CD8-positive, alpha-beta memory T cell (primary cell): ENCODE measurements at regions not wholly inside any gene's neighbourhood (a gene's known extent, or its start where the extent isn't known, plus 50 kb on each side); places are given as distances from the start of the nearest gene placed in this dataset.

Experiments used
- CTCF ChIA-PET: fragments of 350-600 bp; sonication (Branson Sonifier 250); formaldehyde crosslinking; loops from one replicate; lab custom pipeline; 2021; ENCODE audit warnings: antibody characterized with exemption; lab: Charles Lee
- POLR2A ChIA-PET: fragments of 350-600 bp; sonication (Branson Sonifier 250); formaldehyde crosslinking; loops from one replicate; lab custom pipeline; 2021; ENCODE audit warnings: antibody characterized with exemption; lab: Charles Lee
- DNase-seq, 5 donors: peaks; one replicate each; pipeline versions ENCODE4 v3.0.0 to v3.0.0-alpha.2; 2020 to 2022; ENCODE audit warnings: mixed read lengths in 1 of 5
- H3K27ac ChIP-seq: one replicate; pipeline ENCODE4 v1.7.0; 2013; ENCODE audit warnings: low read depth, mild to moderate bottlenecking, low read length, moderate library complexity
- H3K27me3 ChIP-seq: 2 replicates; pipeline ENCODE4 v1.7.0; 2013; ENCODE audit warnings: low read length, mild to moderate bottlenecking; ENCODE audit not compliant: insufficient read depth, poor library complexity, severe bottlenecking
- H3K36me3 ChIP-seq: 2 replicates; pipeline ENCODE4 v1.7.0; 2013; ENCODE audit warnings: mild to moderate bottlenecking, low read length, moderate library complexity; ENCODE audit not compliant: insufficient read depth
- H3K4me1 ChIP-seq: 2 replicates; pipeline ENCODE4 v1.7.0; 2013; ENCODE audit warnings: mild to moderate bottlenecking, low read length, moderate library complexity; ENCODE audit not compliant: insufficient read depth
- H3K4me3 ChIP-seq: 2 replicates; pipeline ENCODE4 v1.7.0; 2013; ENCODE audit warnings: mild to moderate bottlenecking, low read length
- H3K9me3 ChIP-seq: 2 replicates; pipeline ENCODE4 v1.7.0; 2013; ENCODE audit warnings: mild to moderate bottlenecking, low read length
- H3K27ac Mint-ChIP-seq, 8 donors: one replicate each; pipeline ENCODE4 v1.8.0; 2020 to 2021; ENCODE audit warnings: mixed read lengths in 8 of 8, mild to moderate bottlenecking in 6 of 8, inconsistent platforms in 3 of 8, moderate library complexity in 3 of 8
- H3K27me3 Mint-ChIP-seq, 2 donors: one replicate each; pipeline ENCODE4 v1.8.0; 2020 to 2021; ENCODE audit warnings: mixed read lengths in 2 of 2, mild to moderate bottlenecking in 1 of 2, moderate library complexity in 1 of 2
- H3K36me3 Mint-ChIP-seq, 3 donors: one replicate each; pipeline ENCODE4 v1.8.0; 2020 to 2021; ENCODE audit warnings: mixed read lengths in 3 of 3, inconsistent platforms in 1 of 3, mild to moderate bottlenecking in 1 of 3
- H3K4me1 Mint-ChIP-seq, 3 donors: one replicate each; pipeline ENCODE4 v1.8.0; 2020 to 2021; ENCODE audit warnings: mixed read lengths in 3 of 3, inconsistent platforms in 1 of 3, mild to moderate bottlenecking in 1 of 3
- H3K4me3 Mint-ChIP-seq, 7 donors: one replicate each; pipeline ENCODE4 v1.8.0; 2020 to 2021; ENCODE audit warnings: mixed read lengths in 7 of 7, mild to moderate bottlenecking in 6 of 7, moderate library complexity in 4 of 7, inconsistent platforms in 2 of 7
- H3K9me3 Mint-ChIP-seq, 5 donors: one replicate each; pipeline ENCODE4 v1.8.0; 2020 to 2022; ENCODE audit warnings: mixed read lengths in 5 of 5, mild to moderate bottlenecking in 3 of 5, moderate library complexity in 2 of 5, inconsistent platforms in 1 of 5

DNA sequence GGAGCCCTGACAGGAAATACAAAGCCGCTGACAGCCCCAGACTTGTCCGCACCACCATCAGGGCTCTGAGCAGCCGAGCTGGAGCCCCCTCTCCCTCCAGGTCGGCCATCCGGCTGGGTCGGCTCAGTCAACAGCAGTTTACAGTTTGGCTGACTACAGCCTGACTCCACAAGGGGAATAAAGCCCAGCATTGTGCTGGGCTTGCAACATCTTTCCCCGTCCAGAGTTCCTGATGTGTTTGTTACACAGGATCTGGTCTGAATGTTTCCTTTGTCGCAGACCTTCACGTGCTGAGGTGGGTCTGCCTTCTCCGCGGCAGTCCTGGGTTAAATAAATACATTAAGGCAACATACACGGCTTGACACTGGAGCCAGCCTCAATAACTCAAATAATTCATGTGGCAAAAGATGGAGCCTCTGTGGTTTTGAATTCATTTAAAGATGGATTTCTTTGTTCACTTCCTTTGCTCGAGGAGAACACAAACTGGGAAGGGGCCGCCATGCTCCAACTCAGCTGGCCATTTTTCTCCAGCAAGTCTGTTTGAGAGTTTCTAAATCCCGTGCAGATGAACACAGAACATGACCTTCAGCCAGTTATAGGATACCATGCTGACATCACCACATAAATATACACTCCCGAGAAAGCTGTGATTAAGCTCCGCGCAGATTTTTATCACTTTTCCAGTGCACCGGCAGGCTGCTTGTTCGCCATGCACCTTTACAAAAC is 192.1 kb downstream of the WDR11 start:
- Mint-ChIP-seq H3K9me3 (no peaks in the 10 kb centered on the region), H3K36me3 (no peaks in the 10 kb centered on the region), H3K4me3 (no peak overlapping the region), H3K27me3 (peaks cover 8% of the 10 kb centered on the region in 2 donors), H3K27ac (no peak overlapping the region), H3K4me1 (no peaks in the 10 kb centered on the region)
- Histone ChIP-seq H3K36me3 (no peaks in the 10 kb centered on the region), H3K4me1 (no peaks in the 10 kb centered on the region), H3K4me3 (no peak overlapping the region), H3K27ac (no peak overlapping the region), H3K9me3 (no peaks in the 10 kb centered on the region), H3K27me3 (no peaks in the 10 kb centered on the region)
- CTCF ChIA-PET: no interaction called here
- DNase-seq: no peak
- POLR2A ChIA-PET: no interaction called here

DNA sequence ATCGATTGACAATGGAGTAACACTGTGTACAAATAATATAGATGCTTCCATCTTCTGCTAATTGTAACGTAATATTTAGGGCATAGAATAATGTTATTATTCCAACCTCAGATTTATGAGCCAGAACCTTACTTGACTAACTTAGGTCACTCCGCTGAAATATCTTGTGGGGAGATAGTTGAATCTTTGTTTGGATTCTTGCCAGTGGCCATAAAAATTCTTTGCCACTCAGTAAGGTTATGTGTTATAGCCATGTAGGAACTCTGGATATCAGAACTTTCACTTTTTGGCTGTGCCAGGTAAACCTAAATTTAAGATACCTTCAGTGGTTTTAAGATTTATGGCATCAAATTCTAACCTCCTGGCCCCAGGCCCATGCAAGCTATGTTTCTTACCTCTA is 197.6 kb downstream of the WDR11 start:
- H3K9me3 ChIP-seq: no peaks in the 10 kb centered on the region
- H3K4me1 Mint-ChIP-seq: no peaks in the 10 kb centered on the region
- H3K36me3 ChIP-seq: no peaks in the 10 kb centered on the region
- H3K27me3 Mint-ChIP-seq: peaks cover 3 to 5% of the 10 kb centered on the region in 2 donors
- CTCF ChIA-PET: no interaction called here
- H3K36me3 Mint-ChIP-seq: no peaks in the 10 kb centered on the region
- no peak overlapping the region for H3K4me3 ChIP-seq
- H3K27ac ChIP-seq: no peak overlapping the region
- no peaks in the 10 kb centered on the region for H3K27me3 ChIP-seq
- no peak for DNase-seq
- no peaks in the 10 kb centered on the region for H3K9me3 Mint-ChIP-seq
- H3K4me3 Mint-ChIP-seq: no peak overlapping the region
- H3K27ac Mint-ChIP-seq: no peak overlapping the region
- no peaks in the 10 kb centered on the region for H3K4me1 ChIP-seq
- POLR2A ChIA-PET: no interaction called here

DNA sequence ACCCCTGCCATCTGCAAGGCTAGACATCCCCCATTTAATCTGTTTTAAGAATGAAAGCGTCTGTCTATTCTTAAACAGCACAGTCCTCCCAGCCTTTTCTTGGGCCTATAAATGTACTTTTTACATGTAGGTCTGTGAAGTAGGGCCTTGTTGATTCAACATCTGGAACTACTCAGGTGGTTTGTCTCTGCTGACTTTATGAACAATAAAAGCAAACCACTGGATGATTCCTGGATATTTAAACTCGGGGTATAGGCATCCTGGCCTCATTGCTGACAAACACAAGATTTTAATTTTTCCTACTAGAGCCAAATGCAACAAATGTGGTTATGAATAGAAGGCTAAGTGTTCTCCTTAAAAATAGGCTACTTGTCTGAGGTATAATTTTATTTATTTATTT is 198.3 kb downstream of the WDR11 start:
- Mint-ChIP-seq H3K36me3 (no peaks in the 10 kb centered on the region), H3K27me3 (peaks cover 3 to 5% of the 10 kb centered on the region in 2 donors), H3K4me3 (no peak overlapping the region), H3K4me1 (no peaks in the 10 kb centered on the region), H3K9me3 (no peaks in the 10 kb centered on the region), H3K27ac (no peak overlapping the region)
- POLR2A ChIA-PET: no interaction called here
- Histone ChIP-seq H3K27ac (no peak overlapping the region), H3K4me3 (no peak overlapping the region), H3K9me3 (no peaks in the 10 kb centered on the region), H3K4me1 (no peaks in the 10 kb centered on the region), H3K27me3 (no peaks in the 10 kb centered on the region), H3K36me3 (no peaks in the 10 kb centered on the region)
- CTCF ChIA-PET: no interaction called here
- DNase-seq: no peak

DNA sequence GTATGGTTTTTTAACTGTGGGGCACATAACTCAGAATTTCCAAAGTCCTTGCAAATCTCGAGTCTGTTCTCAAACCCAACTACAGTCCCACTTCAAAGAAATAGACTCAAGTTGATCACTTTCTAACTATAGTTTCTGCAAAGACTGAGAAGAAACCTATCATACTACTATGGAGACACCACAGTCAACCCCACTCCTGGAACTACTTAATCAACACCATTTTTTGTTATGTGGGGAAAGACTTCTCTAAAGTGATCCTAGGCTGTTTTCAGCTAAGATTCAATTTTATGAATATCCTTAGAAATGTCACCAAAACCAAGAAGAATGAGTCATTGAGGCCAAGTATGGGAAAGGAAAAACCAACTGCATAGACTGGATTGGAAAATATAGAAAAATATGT is 198.8 kb downstream of the WDR11 start:
- Histone ChIP-seq H3K27ac (no peak overlapping the region), H3K27me3 (no peaks in the 10 kb centered on the region), H3K4me1 (no peaks in the 10 kb centered on the region), H3K4me3 (no peak overlapping the region), H3K36me3 (no peaks in the 10 kb centered on the region), H3K9me3 (no peaks in the 10 kb centered on the region)
- DNase-seq: no peak
- peaks cover 3 to 5% of the 10 kb centered on the region in 2 donors for H3K27me3 Mint-ChIP-seq
- ChIA-PET CTCF (no interaction called here), POLR2A (no interaction called here)
- no peaks in the 10 kb centered on the region for H3K4me1 Mint-ChIP-seq
- H3K27ac Mint-ChIP-seq: no peak overlapping the region
- H3K4me3 Mint-ChIP-seq: no peak overlapping the region
- H3K9me3 Mint-ChIP-seq: no peaks in the 10 kb centered on the region
- no peaks in the 10 kb centered on the region for H3K36me3 Mint-ChIP-seq

DNA sequence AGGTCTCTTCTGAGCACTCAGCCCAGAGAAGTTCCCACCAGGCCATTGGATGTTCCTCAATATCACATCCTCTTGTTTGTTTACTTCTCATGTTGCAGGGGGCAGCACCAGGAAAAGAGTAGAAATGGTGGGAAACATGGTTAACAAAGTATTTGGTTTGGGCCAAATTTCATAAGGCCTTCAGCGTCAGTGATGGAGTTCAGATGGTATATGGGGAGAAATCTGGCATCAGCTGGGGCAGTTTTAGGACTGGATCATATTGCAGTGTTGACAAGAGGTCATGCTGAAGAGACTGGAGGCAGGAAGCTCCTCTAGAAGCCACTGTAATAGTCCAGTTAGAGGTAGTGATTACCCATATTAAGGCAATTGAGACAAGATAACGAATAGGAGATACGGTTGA is 200.0 kb downstream of the WDR11 start:
- POLR2A ChIA-PET: no interaction called here
- H3K4me3 Mint-ChIP-seq: no peak overlapping the region

DNA sequence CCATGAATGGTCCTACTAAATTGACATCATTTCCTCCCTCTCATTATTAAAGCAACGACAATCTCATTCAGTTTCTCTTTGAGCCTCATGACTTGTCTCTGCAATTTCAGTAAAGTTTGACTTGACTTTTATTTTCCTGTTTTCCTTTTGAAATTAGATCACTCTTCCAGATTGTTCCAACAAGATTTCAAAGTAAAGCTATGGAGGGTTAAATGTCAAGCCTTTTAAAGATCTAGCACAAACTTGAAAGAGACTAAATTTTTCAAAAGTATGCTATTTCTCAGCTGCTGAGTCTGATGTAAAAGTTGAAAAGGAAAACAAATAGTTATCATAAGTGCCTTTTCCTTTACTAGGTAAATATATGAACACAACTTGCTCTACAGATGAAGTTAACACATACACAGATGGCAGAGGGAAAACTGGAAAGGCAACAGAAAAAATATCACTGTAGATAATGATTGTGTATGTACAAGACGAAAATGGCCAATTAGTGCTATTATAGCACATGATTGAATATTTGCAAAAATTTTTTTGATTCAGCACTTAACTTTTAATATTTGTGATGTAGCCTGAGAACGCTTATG is 200.6 kb downstream of the WDR11 start:
- H3K27me3 Mint-ChIP-seq: no peaks in the 10 kb centered on the region
- H3K27me3 ChIP-seq: no peaks in the 10 kb centered on the region
- no peaks in the 10 kb centered on the region for H3K4me1 Mint-ChIP-seq
- no peaks in the 10 kb centered on the region for H3K36me3 ChIP-seq
- DNase-seq: no peak
- H3K4me3 Mint-ChIP-seq: no peak overlapping the region
- peaks cover 0 to 2% (median 0%) of the 10 kb centered on the region in 5 donors for H3K9me3 Mint-ChIP-seq
- no peak overlapping the region for H3K27ac ChIP-seq
- ChIA-PET POLR2A (no interaction called here), CTCF (no interaction called here)
- no peak overlapping the region for H3K4me3 ChIP-seq
- H3K4me1 ChIP-seq: no peaks in the 10 kb centered on the region
- H3K27ac Mint-ChIP-seq: no peak overlapping the region
- H3K36me3 Mint-ChIP-seq: no peaks in the 10 kb centered on the region
- H3K9me3 ChIP-seq: no peaks in the 10 kb centered on the region

More for the DNA sequence above, 200.0 kb downstream of the WDR11 start:
- Histone ChIP-seq H3K4me1 (no peaks in the 10 kb centered on the region), H3K36me3 (no peaks in the 10 kb centered on the region), H3K27ac (no peak overlapping the region), H3K4me3 (no peak overlapping the region), H3K9me3 (no peaks in the 10 kb centered on the region), H3K27me3 (no peaks in the 10 kb centered on the region)
- peaks cover 3 to 5% of the 10 kb centered on the region in 2 donors for H3K27me3 Mint-ChIP-seq
- no peaks in the 10 kb centered on the region for H3K4me1 Mint-ChIP-seq
- no peak overlapping the region for H3K27ac Mint-ChIP-seq
- H3K9me3 Mint-ChIP-seq: peaks cover 0 to 2% (median 0%) of the 10 kb centered on the region in 5 donors
- DNase-seq: no peak
- no peaks in the 10 kb centered on the region for H3K36me3 Mint-ChIP-seq
- CTCF ChIA-PET: no interaction called here

DNA sequence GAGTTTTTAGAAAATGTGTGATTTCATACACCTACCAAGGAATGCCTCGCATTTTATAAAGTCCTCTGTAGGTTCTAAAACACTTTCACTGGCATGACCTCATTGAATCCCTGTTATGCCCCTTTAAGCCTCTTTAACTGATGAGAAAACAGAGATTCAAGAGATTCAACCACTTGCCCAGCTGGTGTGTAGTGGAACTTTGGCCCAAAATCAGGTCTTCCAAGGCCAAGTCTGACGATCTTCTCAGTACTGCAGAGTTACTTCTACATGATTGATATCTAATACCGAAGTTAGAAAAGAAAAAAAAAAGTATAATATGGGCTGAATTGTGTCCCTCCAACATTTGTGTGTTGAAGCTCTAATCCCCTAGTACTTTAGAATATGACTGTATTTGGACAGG is 202.0 kb downstream of the WDR11 start:
- Histone ChIP-seq H3K27me3 (no peaks in the 10 kb centered on the region), H3K9me3 (no peaks in the 10 kb centered on the region), H3K36me3 (no peaks in the 10 kb centered on the region), H3K4me3 (no peak overlapping the region), H3K4me1 (no peaks in the 10 kb centered on the region), H3K27ac (no peak overlapping the region)
- H3K36me3 Mint-ChIP-seq: no peaks in the 10 kb centered on the region
- DNase-seq: no peak
- H3K27ac Mint-ChIP-seq: no peak overlapping the region
- H3K27me3 Mint-ChIP-seq: no peaks in the 10 kb centered on the region
- no peak overlapping the region for H3K4me3 Mint-ChIP-seq
- ChIA-PET CTCF (no interaction called here), POLR2A (no interaction called here)
- peaks cover 0 to 2% (median 0%) of the 10 kb centered on the region in 5 donors for H3K9me3 Mint-ChIP-seq
- no peaks in the 10 kb centered on the region for H3K4me1 Mint-ChIP-seq

DNA sequence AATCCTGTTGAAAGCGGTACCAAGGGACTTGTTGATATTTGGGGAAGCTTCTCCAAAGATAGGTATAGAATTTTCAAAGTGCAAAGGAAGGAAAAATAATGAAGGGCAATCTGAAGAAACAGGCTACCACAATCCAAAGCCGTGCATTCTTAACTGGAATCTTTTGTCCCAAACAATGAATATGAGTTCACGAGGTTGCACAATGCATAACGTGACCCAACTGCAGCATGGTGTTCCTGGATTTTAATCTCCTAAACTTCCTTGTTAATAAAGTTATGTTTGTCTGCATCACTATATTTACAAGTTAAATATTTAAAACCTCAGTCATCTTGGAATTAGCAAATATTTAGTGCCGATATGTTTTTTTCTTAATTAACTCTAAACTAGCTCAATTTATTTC is 203.7 kb downstream of the WDR11 start:
- Mint-ChIP-seq H3K9me3 (peaks cover 0 to 2% (median 0%) of the 10 kb centered on the region in 5 donors), H3K27ac (no peak overlapping the region), H3K4me3 (no peak overlapping the region), H3K27me3 (peaks cover 0 to 3% of the 10 kb centered on the region in 2 donors), H3K36me3 (no peaks in the 10 kb centered on the region), H3K4me1 (no peaks in the 10 kb centered on the region)
- no peak for DNase-seq
- ChIA-PET CTCF (no interaction called here), POLR2A (no interaction called here)
- H3K27me3 ChIP-seq: no peaks in the 10 kb centered on the region
- H3K27ac ChIP-seq: no peak overlapping the region
- no peaks in the 10 kb centered on the region for H3K36me3 ChIP-seq
- no peak overlapping the region for H3K4me3 ChIP-seq
- no peaks in the 10 kb centered on the region for H3K4me1 ChIP-seq
- no peaks in the 10 kb centered on the region for H3K9me3 ChIP-seq
